ENCODE measurements at regions not wholly inside any gene's neighbourhood (a gene's known extent, or its start where the extent isn't known, plus 50 kb on each side); places are given as distances from the start of the nearest gene placed in this dataset.

DNA sequence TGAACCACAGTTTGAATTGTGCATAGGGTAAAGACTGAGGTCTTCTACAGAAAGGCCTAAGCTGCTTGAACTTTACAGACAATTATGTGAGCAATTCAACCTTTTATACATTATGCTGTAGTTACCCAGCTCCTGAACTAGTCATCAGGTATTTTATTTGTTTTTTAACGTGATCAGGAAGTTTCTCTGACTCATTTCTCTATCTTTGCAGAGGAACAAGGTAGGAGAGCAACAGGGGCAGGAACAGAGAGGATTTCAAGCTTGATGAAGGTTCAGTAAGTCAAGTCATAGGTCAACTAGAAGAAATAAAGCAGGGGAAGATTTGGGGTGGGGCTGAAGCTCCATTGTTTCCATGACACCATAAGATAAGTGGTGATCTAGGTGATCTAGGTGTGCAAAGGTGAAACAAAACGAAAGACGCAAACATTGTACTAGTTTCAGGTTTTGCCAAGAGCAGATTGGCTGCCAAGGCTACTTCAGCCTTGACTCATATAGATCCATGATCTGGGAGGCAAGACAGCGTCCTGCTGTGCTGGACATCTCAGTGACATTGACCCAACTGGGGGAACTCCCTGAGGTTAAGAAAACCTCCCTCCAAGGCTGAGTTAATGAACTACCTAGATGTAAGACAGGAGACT, 198.1 kb downstream of the DAD1 start:
- TF ChIP-seq POLR2A (IDR thresholded peaks at IDR 0.05) (no peak), POLR2AphosphoS5 (IDR thresholded peaks at IDR 0.05) (no peak), EP300 (IDR thresholded peaks at IDR 0.05; ENCODE audit: low read depth) (no peak)
- TF ChIP-seq, protein P1, sequence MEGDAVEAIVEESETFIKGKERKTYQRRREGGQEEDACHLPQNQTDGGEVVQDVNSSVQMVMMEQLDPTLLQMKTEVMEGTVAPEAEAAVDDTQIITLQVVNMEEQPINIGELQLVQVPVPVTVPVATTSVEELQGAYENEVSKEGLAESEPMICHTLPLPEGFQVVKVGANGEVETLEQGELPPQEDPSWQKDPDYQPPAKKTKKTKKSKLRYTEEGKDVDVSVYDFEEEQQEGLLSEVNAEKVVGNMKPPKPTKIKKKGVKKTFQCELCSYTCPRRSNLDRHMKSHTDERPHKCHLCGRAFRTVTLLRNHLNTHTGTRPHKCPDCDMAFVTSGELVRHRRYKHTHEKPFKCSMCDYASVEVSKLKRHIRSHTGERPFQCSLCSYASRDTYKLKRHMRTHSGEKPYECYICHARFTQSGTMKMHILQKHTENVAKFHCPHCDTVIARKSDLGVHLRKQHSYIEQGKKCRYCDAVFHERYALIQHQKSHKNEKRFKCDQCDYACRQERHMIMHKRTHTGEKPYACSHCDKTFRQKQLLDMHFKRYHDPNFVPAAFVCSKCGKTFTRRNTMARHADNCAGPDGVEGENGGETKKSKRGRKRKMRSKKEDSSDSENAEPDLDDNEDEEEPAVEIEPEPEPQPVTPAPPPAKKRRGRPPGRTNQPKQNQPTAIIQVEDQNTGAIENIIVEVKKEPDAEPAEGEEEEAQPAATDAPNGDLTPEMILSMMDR (IDR thresholded peaks at IDR 0.05): no peak
